ENCODE measurements at regions not wholly inside any gene's neighbourhood (a gene's known extent, or its start where the extent isn't known, plus 50 kb on each side); places are given as distances from the start of the nearest gene placed in this dataset.
"Not testable (repeated sequence)": the region's sequence is repeated elsewhere in the genome, so short reads cannot be mapped to it uniquely, and the experiment has no call there.

DNA sequence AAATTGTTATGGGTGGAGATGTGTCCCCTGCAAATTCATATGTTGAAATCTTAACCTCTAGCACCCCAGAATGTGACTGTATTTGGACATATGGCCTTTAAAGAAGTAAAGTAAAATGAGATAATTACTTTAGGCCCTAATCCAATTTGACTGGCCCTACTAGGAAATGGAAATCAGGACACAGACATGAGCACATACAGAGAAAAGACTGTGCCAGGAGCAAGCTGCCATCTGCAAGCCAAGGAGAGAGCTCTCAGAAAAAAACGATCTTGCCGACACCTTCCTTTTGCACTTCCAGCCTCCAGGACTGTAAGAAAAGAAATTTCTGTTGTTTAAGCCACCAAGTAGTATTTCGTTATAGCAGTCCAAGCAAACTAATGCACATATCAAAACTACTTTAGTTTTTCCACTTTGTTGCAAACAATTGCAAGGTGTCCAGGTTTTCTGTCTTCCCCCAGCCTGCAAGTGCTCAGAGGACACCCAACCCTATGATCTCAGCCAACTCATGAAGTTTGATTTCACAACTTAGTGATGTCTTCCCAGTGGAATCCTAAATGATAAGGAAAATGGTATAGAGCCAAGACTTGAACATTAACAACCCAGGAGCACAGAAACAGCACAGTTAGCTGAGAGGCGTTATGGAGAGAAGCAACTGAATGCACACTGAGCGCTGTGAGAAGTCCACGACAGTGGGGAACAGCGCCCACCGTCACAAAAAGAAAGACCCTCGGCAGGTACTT, 351.2 kb downstream of the BCL2L11 start:
- TF ChIP-seq, protein P1, sequence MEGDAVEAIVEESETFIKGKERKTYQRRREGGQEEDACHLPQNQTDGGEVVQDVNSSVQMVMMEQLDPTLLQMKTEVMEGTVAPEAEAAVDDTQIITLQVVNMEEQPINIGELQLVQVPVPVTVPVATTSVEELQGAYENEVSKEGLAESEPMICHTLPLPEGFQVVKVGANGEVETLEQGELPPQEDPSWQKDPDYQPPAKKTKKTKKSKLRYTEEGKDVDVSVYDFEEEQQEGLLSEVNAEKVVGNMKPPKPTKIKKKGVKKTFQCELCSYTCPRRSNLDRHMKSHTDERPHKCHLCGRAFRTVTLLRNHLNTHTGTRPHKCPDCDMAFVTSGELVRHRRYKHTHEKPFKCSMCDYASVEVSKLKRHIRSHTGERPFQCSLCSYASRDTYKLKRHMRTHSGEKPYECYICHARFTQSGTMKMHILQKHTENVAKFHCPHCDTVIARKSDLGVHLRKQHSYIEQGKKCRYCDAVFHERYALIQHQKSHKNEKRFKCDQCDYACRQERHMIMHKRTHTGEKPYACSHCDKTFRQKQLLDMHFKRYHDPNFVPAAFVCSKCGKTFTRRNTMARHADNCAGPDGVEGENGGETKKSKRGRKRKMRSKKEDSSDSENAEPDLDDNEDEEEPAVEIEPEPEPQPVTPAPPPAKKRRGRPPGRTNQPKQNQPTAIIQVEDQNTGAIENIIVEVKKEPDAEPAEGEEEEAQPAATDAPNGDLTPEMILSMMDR (conservative IDR thresholded peaks at IDR 0.05; ENCODE audit: low read length): not testable (repeated sequence)
- TF ChIP-seq EZH2phosphoT487 (IDR thresholded peaks at IDR 0.05; ENCODE audit: borderline replicate concordance): not testable (repeated sequence)
